Kidney (tissue), 13 donors: ENCODE measurements at regions not wholly inside any gene's neighbourhood (a gene's known extent, or its start where the extent isn't known, plus 50 kb on each side); places are given as distances from the start of the nearest gene placed in this dataset.

Experiments used
- DNase-seq, 5 donors: peaks; one replicate each; pipeline ENCODE4 v3.0.0-alpha.2; 2013 to 2020
- FAIRE-seq: peaks from 2 replicates; lab custom pipeline; 2012; peaks lifted over from hg19 to GRCh38; lab: Jason Lieb, UNC
- H3K27ac ChIP-seq, 2 donors: one replicate each; pipeline ENCODE4 v1.7.0; 2013; ENCODE audit warnings: low read depth in 2 of 2, low read length in 2 of 2, inconsistent platforms in 1 of 2
- H3K27me3 ChIP-seq: one replicate; pipeline ENCODE4 v1.7.1; 2013; ENCODE audit warnings: low read length, inconsistent platforms; ENCODE audit not compliant: control insufficient read depth, insufficient read depth
- H3K36me3 ChIP-seq, 3 donors: one replicate each; pipeline versions ENCODE4 v1.7.0 to v1.7.1; 2013; ENCODE audit warnings: low read length in 3 of 3, control low read depth in 1 of 3, inconsistent platforms in 1 of 3; ENCODE audit not compliant: insufficient read depth in 3 of 3, control insufficient read depth in 2 of 3
- H3K4me1 ChIP-seq, 3 donors: one replicate each; pipeline versions ENCODE4 v1.7.0 to v1.7.1; 2013; ENCODE audit warnings: low read length in 3 of 3, inconsistent platforms in 1 of 3, low read depth in 1 of 3; ENCODE audit not compliant: control insufficient read depth in 2 of 3, insufficient read depth in 2 of 3
- H3K4me3 ChIP-seq, 3 donors: one replicate each; pipeline versions ENCODE4 v1.7.0 to v1.8.1; 2013; ENCODE audit warnings: low read length in 3 of 3, control low read depth in 1 of 3, inconsistent platforms in 1 of 3
- H3K9ac ChIP-seq, 3 donors: one replicate each; pipeline versions ENCODE4 v1.7.0 to v1.7.1; 2013; ENCODE audit warnings: low read length in 3 of 3, control low read depth in 1 of 3, inconsistent platforms in 1 of 3
- H3K9me3 ChIP-seq, 3 donors: one replicate each; pipeline versions ENCODE4 v1.7.0 to v1.7.1; 2013; ENCODE audit warnings: low read length in 3 of 3, control low read depth in 1 of 3, inconsistent platforms in 1 of 3; ENCODE audit not compliant: control insufficient read depth in 2 of 3, insufficient read depth in 1 of 3
- CTCF ChIP-seq: IDR thresholded peaks from 3 replicates; pipeline ENCODE4 v1.5.1; 2012; ENCODE audit warnings: mild to moderate bottlenecking, moderate library complexity, borderline replicate concordance; ENCODE audit not compliant: insufficient read depth; ENCODE audit errors: extremely low read depth
- intact Hi-C: fragments of 100-400 bp; cut with DNase I; formaldehyde crosslinking; loops from one replicate; pipeline ENCODE4 v1.11.1; 2022
- donor health status: control.
- donor health status: control.
- donor health status: control.
- donor health status: control.
- donor health status: control.
- donor health status: DM: yes; HTN: yes; CAD: no.
- donor health status: Normal renal cell carcinoma (clear cell type).

GRCh38 chr1:112284796-112285195 is 111.2 kb upstream of the CTTNBP2NL start:
- Histone ChIP-seq H3K4me1 (no peaks in the 10 kb centered on the region), H3K9ac (no peak overlapping the region), H3K27me3 (no peaks in the 10 kb centered on the region), H3K36me3 (no peaks in the 10 kb centered on the region), H3K9me3 (no peaks in the 10 kb centered on the region), H3K4me3 (no peak overlapping the region), H3K27ac (no peak overlapping the region)
- intact Hi-C loops = no loop called here
- no peak for TF ChIP-seq CTCF
- no peak for DNase-seq
- no peak for FAIRE-seq

GRCh38 chr1:112285316-112285715 is 110.7 kb upstream of the CTTNBP2NL start:
- Histone ChIP-seq H3K36me3 (no peaks in the 10 kb centered on the region), H3K27me3 (no peaks in the 10 kb centered on the region), H3K9me3 (no peaks in the 10 kb centered on the region), H3K27ac (no peak overlapping the region), H3K9ac (no peak overlapping the region), H3K4me3 (no peak overlapping the region), H3K4me1 (no peaks in the 10 kb centered on the region)
- TF ChIP-seq CTCF = no peak
- DNase-seq = no peak
- intact Hi-C loops = no loop called here
- no peak for FAIRE-seq

- Histone ChIP-seq H3K27me3 (no peaks in the 10 kb centered on the region), H3K9me3 (no peaks in the 10 kb centered on the region), H3K36me3 (no peaks in the 10 kb centered on the region), H3K27ac (no peak overlapping the region), H3K9ac (no peak overlapping the region), H3K4me3 (no peak overlapping the region), H3K4me1 (no peaks in the 10 kb centered on the region)
- DNase-seq = no peak
- FAIRE-seq = no peak
- intact Hi-C loops = no loop called here
- TF ChIP-seq CTCF = no peak
Measured at GRCh38 chr1:112285746-112286145, 110.3 kb upstream of the CTTNBP2NL start.

DNA sequence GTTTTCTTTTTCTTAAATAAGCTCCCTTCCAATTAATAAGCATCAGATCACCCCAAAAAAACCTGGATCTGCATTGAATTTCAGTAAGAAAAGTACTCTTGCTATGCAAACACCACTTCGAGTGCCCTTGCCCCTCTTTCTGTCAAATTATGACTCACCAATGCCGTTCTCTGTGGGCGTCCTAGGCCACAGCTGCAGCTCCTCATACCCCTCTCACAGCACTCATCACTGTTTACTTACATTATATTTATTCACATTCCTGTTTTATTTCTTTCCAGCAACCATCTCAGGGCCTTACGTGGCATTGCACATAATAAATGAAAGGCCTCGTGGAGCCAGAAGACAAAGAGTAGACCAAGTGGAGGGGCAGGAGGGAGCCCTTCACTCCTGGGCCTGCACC is 99.1 kb upstream of the CTTNBP2NL start:
- H3K36me3 ChIP-seq = no peaks in the 10 kb centered on the region
- no peak overlapping the region for H3K4me3 ChIP-seq
- FAIRE-seq (no peak), DNase-seq (no peak)
- no peaks in the 10 kb centered on the region for H3K27me3 ChIP-seq
- H3K27ac ChIP-seq = no peak overlapping the region
- intact Hi-C loops = no loop called here
- TF ChIP-seq CTCF = no peak
- no peak overlapping the region for H3K9ac ChIP-seq
- no peaks in the 10 kb centered on the region for H3K9me3 ChIP-seq
- no peaks in the 10 kb centered on the region for H3K4me1 ChIP-seq
